ENCODE measurements at regions not wholly inside any gene's neighbourhood (a gene's known extent, or its start where the extent isn't known, plus 50 kb on each side); places are given as distances from the start of the nearest gene placed in this dataset.

GRCh38 chr22:48233586-48233985, 1471.1 kb downstream of the TBC1D22A start:
- no peak for DNase-seq (ENCODE audit: low read depth)

- no peak for DNase-seq (ENCODE audit: low read depth)
These were observed 1466.0 kb downstream of the TBC1D22A start for GRCh38 chr22:48228468-48228867.

GRCh38 chr22:48227341-48228018, 1465.0 kb downstream of the TBC1D22A start:
- no peak for DNase-seq (ENCODE audit: low read depth)

DNA sequence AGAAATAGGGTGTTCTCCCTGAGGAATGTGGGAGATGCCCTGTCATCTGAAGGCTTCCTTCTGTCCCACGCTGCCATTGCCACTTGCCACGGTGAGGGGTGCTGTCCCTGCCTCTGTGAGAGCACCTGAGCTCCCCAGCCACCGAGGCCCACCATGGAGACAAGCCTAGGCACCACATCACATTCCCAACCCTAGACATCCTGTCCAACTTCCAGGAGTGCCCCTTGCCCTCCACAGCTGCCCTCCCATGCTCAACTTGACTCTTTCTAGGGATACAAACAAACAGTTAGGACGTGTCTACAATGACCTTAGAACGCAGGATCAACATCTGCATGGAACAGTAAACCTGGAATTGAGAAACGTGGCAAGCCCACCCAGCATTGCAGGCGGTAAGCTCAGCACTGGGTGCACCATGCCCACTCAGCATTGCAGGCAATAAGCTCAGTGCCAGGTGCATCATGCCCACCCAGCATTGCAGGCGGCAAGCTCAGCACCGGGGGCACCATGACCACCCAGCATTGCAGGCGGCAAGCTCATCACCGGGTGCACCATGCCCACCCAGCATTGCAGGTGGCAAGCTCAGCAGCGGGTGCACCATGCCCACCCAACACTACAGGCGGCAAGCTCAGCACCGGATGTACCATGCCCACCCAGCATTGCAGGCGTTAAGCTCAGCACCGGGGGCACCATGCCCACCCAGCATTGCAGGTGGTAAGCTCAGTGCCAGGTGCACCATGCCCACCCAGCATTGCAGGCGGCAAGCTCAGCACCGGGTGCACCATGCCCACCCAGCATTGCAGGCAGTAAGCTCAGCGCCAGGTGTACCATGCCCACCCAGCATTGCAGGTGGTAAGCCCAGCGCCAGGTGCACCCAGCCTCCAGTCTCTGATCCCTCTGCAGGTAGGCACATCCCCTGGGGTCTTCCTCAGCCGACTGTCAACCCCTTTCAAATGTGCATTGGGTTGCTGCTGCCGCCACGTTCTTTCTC, 1463.9 kb downstream of the TBC1D22A start:
- DNase-seq (ENCODE audit: low read depth): no peak

DNA sequence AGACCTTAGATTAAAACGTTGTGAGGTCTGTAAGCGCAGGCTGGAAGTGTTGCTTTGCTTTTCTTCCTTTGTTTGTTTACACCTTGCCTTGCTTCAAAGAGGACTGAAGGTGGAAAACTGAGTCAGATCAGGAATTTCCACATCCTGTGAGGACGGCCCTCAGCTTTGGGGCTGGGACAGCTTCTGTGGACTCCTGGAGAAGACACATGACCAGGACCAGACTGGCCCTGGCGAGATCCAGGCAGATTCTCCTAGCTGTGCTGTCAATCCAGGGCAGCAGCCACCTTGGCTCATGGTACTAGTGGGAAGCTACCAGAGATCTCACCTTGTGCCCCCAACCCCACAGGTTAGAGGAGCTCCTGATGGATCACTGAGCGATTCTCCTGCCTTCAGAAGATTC, 1461.9 kb downstream of the TBC1D22A start:
- no peak for DNase-seq (ENCODE audit: low read depth)

GRCh38 chr22:48223488-48224190, 1461.2 kb downstream of the TBC1D22A start:
- DNase-seq (ENCODE audit: low read depth): no peak

DNA sequence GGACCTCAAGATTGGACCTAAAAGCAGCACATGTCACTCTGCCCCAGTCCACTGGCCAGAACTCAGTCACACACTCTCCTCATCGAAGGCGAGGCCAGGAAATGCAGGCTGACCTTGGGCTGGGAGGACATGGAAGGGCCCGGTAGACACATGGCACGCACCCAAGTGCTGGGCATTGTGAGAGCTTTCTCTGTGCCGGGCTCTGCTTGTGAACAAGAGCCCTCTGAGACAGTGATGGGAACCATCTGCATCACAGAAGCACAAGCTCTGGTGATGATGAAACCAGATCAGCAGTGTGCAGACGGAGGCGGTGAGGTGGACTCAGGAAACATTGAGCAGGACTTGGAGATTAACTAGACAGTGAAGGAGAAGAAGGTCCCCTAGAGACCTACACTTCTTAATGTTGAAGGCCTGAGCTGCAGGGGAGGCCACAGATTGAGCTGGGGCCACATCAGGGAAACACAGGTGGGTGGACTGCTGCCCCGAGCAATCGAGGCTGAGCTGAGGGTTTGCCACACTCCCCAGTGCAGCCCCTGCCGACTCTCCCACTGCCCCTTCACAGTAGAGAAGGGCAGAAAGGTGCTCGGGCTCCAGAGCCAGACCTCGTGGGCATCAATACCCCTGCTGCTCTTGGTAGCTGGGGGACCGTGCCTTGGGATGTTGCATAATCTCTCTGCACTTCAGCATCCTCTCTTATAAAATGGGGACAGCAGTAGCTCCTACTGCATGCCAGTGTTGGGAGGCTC, 1460.5 kb downstream of the TBC1D22A start:
- DNase-seq (ENCODE audit: low read depth): no peak

DNA sequence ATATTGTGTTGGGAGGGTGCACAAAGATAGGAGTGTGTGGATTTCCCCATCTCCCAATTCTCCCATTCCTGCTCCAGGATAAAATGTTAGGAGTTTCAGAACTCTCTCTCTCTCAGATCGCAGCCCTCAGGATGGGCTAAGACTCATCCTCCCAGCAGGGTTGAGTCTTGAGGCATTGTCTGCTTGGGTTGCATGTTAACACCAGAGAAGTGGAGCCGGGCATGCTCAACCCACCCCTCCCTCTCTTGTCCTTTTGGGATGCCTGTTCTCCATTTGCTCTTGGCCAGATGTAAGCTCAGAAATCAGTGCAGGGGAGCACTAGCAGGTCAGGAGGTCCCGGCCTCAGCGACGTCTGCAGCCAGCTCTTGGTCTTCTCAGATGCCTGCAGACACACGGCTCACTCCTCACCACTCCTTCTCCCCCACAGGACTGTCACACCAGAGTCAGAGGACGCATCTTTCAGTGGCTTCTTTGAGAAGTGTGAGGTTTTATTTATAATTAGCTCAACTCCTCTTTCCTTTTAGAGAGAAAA, 1456.5 kb downstream of the TBC1D22A start:
- no peak for DNase-seq (ENCODE audit: low read depth)

DNA sequence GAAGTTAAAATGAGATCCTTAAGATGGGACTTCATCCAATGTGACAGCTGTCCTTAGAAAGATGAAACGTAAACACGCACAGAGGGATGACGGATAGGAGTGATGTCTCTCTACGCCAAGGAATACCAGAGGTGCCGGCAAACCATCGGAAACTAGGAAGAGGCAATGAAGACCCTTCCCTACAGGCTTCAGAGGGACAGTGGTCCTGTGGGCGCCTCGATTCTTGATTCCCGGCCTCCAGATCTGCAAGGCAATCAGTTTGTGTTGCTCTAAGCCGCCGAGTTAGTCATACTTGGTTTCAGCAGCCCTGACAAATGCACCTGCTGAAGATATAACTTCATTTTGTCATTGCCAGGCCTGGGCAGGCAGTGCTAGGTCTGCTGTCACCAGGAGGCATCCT, 1455.1 kb downstream of the TBC1D22A start:
- DNase-seq (ENCODE audit: low read depth): no peak

DNA sequence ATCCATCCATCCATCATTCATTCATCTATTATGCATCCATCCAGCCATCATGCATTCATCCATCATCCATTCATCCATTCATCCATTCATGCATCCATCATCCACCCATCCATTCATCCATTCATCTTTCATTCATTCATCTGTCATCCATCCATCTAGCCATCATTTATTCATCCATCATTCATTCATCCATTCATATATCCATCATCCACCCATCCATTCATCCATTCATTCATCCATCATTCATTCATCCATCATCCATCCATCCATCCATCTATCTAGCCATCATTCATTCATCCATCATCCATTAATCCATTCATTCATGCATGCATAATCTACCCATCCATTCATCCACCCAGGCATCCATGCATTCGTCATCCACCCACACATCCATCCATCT, 1450.3 kb downstream of the TBC1D22A start:
- DNase-seq (ENCODE audit: low read depth): no peak

DNA sequence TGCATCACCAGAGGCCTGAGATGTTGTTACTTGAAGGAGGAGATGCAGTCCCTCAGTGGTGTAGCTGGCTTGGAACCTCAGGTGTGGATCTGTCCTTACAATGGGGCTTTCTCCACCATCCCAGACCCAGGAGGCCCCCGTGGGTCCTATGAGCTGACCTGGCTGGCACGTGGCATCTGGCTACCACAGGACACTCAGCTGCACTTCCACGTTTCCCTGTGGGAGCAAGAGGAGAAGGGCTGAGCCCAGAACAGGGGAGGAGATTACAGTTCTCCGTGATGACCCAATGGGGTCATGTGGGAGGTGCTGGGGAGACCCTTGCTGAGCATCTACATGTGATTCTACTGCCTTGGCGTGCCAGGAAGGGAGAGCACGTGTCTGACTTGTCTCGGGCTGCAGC, 1448.4 kb downstream of the TBC1D22A start:
- no peak for DNase-seq (ENCODE audit: low read depth)

- DNase-seq (ENCODE audit: low read depth): no peak
These were observed 1447.7 kb downstream of the TBC1D22A start for GRCh38 chr22:48210198-48210580.

DNA sequence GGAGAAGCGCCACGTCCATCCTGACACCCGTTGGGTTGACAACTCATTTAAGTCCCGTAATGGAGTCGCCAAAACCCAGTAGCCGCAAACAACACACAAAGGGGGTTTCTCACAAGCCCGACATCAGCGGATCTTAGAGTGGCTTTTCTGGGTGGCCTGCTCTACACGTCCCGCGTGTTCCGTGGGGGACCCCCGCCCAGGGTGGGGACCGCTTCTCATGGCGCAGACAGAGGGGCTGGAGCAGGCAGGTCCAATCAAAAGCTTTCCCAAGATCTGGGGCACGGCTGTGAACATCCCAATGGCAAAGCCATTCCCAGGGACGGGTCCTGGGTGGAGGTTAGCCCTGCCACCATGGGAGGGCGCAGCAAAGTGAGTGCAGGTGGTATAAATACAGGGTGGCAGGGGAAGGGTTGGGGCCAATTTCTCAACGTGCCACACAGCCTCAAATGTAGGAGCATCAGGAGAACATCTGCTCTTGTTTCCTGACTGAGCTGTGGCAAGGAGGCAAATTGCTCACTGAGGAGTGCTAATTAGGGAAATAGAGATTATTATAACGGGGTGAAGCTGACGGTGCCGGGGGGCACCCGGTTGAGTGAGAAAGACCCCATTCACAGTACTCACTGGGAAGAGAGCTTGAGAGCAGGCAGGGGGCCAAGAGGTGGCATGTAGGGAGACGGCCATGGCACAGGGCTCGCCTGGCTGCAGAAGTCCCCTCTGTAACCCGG, 1447.2 kb downstream of the TBC1D22A start:
- no peak for DNase-seq (ENCODE audit: low read depth)

DNA sequence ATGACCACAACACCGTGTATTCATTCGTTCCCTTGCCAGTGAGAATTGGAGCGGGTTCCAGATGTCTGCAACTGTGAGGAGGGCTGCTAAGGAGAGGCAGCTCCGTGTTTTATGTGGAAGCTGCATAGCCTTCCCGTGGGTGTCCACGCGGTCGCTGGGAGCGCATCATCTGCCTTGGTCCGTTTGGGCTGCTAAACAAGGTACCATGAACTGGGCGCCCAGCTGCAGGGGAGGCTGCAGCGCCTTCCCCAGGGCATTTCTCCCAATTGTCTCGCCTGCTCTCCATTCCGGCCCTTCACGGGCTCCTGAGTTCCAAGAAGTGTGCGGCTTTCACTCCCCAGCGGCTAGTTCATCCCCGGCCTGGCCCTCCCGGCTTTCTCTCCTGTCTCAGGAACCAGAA, 1446.4 kb downstream of the TBC1D22A start:
- DNase-seq (ENCODE audit: low read depth): no peak

DNA sequence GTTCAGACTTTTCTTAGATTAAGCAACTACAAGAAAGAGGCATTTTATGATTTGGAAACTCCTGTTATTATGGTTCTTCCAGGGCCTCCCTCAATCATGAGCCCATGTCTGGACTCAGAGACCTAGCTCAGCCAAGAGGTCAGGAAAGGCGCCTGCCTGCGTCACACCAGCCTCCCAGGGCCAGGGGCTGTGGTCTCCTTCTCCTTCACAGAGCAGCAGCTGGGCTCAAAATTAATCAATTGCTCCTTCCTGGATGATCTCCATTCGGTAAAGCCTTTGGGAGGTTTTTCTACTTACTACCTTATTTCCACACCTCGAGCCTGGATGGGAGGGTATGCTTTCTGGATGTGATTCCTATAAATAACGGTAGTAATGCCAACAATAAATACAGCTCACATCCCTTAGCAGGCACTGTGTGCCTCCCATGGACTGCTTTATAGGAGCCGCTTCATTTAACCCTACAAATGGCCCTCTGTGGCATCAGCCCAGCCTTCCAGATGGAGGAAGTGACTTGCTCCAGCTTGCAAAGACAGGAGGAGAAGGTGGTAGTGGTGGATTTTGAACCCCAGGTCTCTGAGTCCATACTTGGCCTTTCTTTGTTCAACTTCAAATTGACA, 1445.6 kb downstream of the TBC1D22A start:
- no peak for DNase-seq (ENCODE audit: low read depth)

- DNase-seq (ENCODE audit: low read depth): no peak
These were observed 1443.3 kb downstream of the TBC1D22A start for GRCh38 chr22:48205790-48206189.

- DNase-seq (ENCODE audit: low read depth): no peak
These were observed 1442.7 kb downstream of the TBC1D22A start for GRCh38 chr22:48205161-48205560.

GRCh38 chr22:48204296-48204695, 1441.8 kb downstream of the TBC1D22A start:
- DNase-seq (ENCODE audit: low read depth): no peak

- no peak for DNase-seq (ENCODE audit: low read depth)
These were observed 1437.2 kb downstream of the TBC1D22A start for GRCh38 chr22:48199667-48200066.
